ENCODE measurements at regions not wholly inside any gene's neighbourhood (a gene's known extent, or its start where the extent isn't known, plus 50 kb on each side); places are given as distances from the start of the nearest gene placed in this dataset.

DNA sequence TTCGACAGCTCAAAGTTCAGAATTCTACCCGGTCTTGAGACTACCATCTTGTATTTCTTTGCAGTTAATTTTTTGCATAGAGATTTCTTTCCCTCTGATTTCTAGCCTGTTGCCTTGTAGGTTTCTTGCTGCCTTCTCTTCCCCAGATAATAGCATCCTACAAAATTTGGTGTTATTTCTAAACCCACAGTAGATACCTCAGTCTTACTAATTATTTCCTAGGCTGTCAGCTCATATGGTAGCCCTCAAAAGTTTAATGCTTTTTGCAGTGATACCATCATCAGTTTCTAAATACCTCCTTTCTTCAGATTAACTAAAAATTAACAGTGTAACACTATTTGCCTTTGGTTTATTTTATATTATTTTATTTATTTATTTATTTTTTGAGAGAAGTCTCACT, 61.9 kb upstream of the TMPO start:
- Histone ChIP-seq H3K4me3 (ENCODE audit: low read length) (no peak overlapping the region), H3F3A (ENCODE audit: control insufficient read depth, insufficient read depth) (no peaks in the 10 kb centered on the region), H3K9me2 (replicated peaks; ENCODE audit: control insufficient read depth, low read length) (no peaks in the 10 kb centered on the region), H3K36me3 (ENCODE audit: control insufficient read depth, low read length) (no peaks in the 10 kb centered on the region), H4K20me1 (ENCODE audit: control insufficient read depth, insufficient read depth, low read depth, low read length) (no peaks in the 10 kb centered on the region), H3K4me2 (ENCODE audit: low read length) (no peak overlapping the region), H3K9me3 (ENCODE audit: control insufficient read depth, insufficient read depth, low read length) (no peaks in the 10 kb centered on the region), H3K27me3 (ENCODE audit: control insufficient read depth, low read length) (no peaks in the 10 kb centered on the region), H3K27ac (ENCODE audit: low read depth, low read length) (no peak overlapping the region), H3K79me2 (ENCODE audit: control insufficient read depth, low read length) (no peaks in the 10 kb centered on the region), H3K4me1 (ENCODE audit: control insufficient read depth, low read length) (no peaks in the 10 kb centered on the region)
- TF ChIP-seq EZH2phosphoT487 (IDR thresholded peaks at IDR 0.05; ENCODE audit: borderline replicate concordance, low read length): no peak
- TF ChIP-seq, protein P1, sequence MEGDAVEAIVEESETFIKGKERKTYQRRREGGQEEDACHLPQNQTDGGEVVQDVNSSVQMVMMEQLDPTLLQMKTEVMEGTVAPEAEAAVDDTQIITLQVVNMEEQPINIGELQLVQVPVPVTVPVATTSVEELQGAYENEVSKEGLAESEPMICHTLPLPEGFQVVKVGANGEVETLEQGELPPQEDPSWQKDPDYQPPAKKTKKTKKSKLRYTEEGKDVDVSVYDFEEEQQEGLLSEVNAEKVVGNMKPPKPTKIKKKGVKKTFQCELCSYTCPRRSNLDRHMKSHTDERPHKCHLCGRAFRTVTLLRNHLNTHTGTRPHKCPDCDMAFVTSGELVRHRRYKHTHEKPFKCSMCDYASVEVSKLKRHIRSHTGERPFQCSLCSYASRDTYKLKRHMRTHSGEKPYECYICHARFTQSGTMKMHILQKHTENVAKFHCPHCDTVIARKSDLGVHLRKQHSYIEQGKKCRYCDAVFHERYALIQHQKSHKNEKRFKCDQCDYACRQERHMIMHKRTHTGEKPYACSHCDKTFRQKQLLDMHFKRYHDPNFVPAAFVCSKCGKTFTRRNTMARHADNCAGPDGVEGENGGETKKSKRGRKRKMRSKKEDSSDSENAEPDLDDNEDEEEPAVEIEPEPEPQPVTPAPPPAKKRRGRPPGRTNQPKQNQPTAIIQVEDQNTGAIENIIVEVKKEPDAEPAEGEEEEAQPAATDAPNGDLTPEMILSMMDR (IDR thresholded peaks at IDR 0.05; ENCODE audit: low read depth, low read length, poor library complexity, severe bottlenecking): no peak

DNA sequence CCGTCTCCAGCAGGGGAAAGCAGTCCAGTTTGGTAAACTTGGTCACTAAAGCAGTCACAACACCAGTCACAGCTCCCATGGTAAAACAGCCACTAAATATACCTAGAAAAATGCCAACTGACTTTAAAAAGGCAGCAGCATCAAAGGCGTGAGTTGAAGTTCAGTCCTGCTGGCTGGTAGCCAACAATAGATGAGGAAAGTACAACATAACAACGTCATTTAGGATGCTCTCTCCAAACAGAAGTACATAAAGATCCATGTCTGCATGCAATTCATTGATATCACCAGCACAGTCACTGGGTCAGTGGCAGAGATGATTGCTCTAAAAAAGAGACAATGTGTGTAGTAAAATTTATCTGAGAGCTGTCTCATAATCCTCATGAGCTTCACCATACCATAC, 59.3 kb upstream of the TMPO start:
- H3K27ac ChIP-seq (ENCODE audit: low read depth, low read length): no peak overlapping the region
- H3F3A ChIP-seq (ENCODE audit: control insufficient read depth, insufficient read depth): no peaks in the 10 kb centered on the region
- H3K4me3 ChIP-seq (ENCODE audit: low read length): no peak overlapping the region
- no peaks in the 10 kb centered on the region for H3K27me3 ChIP-seq (ENCODE audit: control insufficient read depth, low read length)
- H4K20me1 ChIP-seq (ENCODE audit: control insufficient read depth, insufficient read depth, low read depth, low read length): no peaks in the 10 kb centered on the region
- no peak overlapping the region for H3K4me2 ChIP-seq (ENCODE audit: low read length)
- H3K4me1 ChIP-seq (ENCODE audit: control insufficient read depth, low read length): no peaks in the 10 kb centered on the region
- no peaks in the 10 kb centered on the region for H3K9me2 ChIP-seq (replicated peaks; ENCODE audit: control insufficient read depth, low read length)
- TF ChIP-seq, protein P1 (IDR thresholded peaks at IDR 0.05; ENCODE audit: low read depth, low read length, poor library complexity, severe bottlenecking): no peak
- TF ChIP-seq EZH2phosphoT487 (IDR thresholded peaks at IDR 0.05; ENCODE audit: borderline replicate concordance, low read length): no peak
- no peaks in the 10 kb centered on the region for H3K79me2 ChIP-seq (ENCODE audit: control insufficient read depth, low read length)
- no peaks in the 10 kb centered on the region for H3K36me3 ChIP-seq (ENCODE audit: control insufficient read depth, low read length)
- no peaks in the 10 kb centered on the region for H3K9me3 ChIP-seq (ENCODE audit: control insufficient read depth, insufficient read depth, low read length)

DNA sequence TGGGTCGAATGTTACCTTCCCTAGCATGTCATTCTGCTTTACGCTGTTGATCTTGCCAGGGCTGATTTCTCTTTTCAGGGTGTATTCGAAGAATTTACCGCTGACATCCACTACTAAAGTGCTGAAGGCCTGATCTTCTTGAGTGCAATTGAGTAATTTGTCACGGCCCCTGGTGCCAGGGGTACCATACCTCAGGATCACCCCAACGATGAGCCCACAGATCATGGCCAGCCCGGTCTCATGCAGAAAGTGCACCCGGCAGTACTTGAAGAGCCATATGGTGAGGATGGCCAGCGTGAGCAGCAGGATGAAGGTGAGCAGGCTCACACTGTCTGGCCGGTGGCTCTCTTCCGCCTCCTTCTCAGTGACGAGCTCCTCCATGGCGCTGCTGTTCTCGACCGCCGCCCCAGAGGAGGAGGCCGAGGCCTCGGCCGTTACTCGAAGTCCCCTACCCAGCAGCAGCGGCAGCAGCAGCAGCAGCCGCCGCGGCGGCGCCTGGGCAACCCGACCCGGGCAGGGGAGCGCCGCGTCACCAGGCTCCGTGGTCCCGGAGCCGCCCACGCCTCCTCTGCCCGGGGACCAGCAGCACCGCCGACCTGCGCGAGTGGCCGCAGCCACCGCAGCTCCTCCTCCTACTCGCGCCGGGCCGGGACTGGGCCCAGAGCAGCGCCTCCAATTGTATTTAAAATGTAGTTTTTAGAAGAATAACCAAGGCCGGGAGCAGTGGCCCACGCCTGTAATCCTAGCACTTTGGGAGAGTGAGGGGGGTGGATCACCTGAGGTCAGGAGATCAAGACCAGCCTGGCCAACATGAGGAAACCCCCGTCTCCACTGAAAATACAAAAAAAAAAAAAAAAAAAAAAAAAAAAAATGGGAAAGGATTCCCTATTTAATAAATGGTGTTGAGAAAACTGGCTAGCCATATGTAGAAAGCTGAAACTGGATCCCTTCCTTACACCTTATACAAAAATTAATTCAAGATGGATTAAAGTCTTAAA, 58.5 kb upstream of the TMPO start:
- Histone ChIP-seq H3K4me2 (ENCODE audit: low read length) (no peak overlapping the region), H3K79me2 (ENCODE audit: control insufficient read depth, low read length) (no peaks in the 10 kb centered on the region), H3K27ac (ENCODE audit: low read depth, low read length) (no peak overlapping the region)

More for the DNA sequence above, 58.5 kb upstream of the TMPO start:
- TF ChIP-seq, protein P1 (IDR thresholded peaks at IDR 0.05; ENCODE audit: low read depth, low read length, poor library complexity, severe bottlenecking): no peak
- TF ChIP-seq EZH2phosphoT487 (IDR thresholded peaks at IDR 0.05; ENCODE audit: borderline replicate concordance, low read length): no peak
- H3K4me1 ChIP-seq (ENCODE audit: control insufficient read depth, low read length): no peaks in the 10 kb centered on the region
- no peaks in the 10 kb centered on the region for H3K9me2 ChIP-seq (replicated peaks; ENCODE audit: control insufficient read depth, low read length)
- no peaks in the 10 kb centered on the region for H3K27me3 ChIP-seq (ENCODE audit: control insufficient read depth, low read length)
- H3K36me3 ChIP-seq (ENCODE audit: control insufficient read depth, low read length): no peaks in the 10 kb centered on the region
- H3K4me3 ChIP-seq (ENCODE audit: low read length): no peak overlapping the region
- no peaks in the 10 kb centered on the region for H3K9me3 ChIP-seq (ENCODE audit: control insufficient read depth, insufficient read depth, low read length)
- no peaks in the 10 kb centered on the region for H4K20me1 ChIP-seq (ENCODE audit: control insufficient read depth, insufficient read depth, low read depth, low read length)
- no peaks in the 10 kb centered on the region for H3F3A ChIP-seq (ENCODE audit: control insufficient read depth, insufficient read depth)

Measured in DOHH2 (cell line).